IMR-90 (cell line): ENCODE measurements at regions not wholly inside any gene's neighbourhood (a gene's known extent, or its start where the extent isn't known, plus 50 kb on each side); places are given as distances from the start of the nearest gene placed in this dataset.

Experiments used
- ATAC-seq: fragments of 200-7000 bp; cut with Tn5 transposase; 2 replicates; pipeline ENCODE4 v1.9.1; 2020; ENCODE audit warnings: low read depth, mild to moderate bottlenecking, moderate library complexity
- BruUV-seq: library from RNA; stranded (reverse); fragments of 400-500 nt; replicated peaks from 2 replicates; lab custom pipeline; 2021; lab: Mats Ljungman, UMichigan
- CTCF ChIA-PET: fragments of 300-600 bp; formaldehyde crosslinking; extraction: SDS; loops from one replicate; lab custom pipeline; 2021; ENCODE audit warnings: antibody characterized with exemption; lab: Yijun Ruan, JAX
- POLR2A ChIA-PET: fragments of 300-600 bp; sonication (Branson Sonifier 250); formaldehyde crosslinking; loops from one replicate; lab custom pipeline; 2022; ENCODE audit warnings: antibody characterized with exemption; ENCODE audit not compliant: unreplicated experiment; lab: Charles Lee
- DNase-seq: peaks from one replicate; pipeline ENCODE4 v3.0.0; 2013
- H2AFZ ChIP-seq: replicated peaks from 2 replicates; pipeline ENCODE3; 2013; ENCODE audit warnings: low read length, mild to moderate bottlenecking; ENCODE audit not compliant: poor library complexity
- H2AK5ac ChIP-seq: 2 replicates; pipeline ENCODE4 v1.6.1; 2013; ENCODE audit warnings: low read depth, low read length, inconsistent platforms
- H2AK9ac ChIP-seq: replicated peaks from 2 replicates; pipeline ENCODE3; 2013; ENCODE audit warnings: mild to moderate bottlenecking, low read depth, low read length, moderate library complexity; ENCODE audit not compliant: poor library complexity
- H2BK120ac ChIP-seq: 2 replicates; pipeline ENCODE4 v1.6.1; 2013; ENCODE audit warnings: low read depth, low read length, inconsistent platforms
- H2BK15ac ChIP-seq: 3 replicates; pipeline ENCODE4 v1.6.1; 2013; ENCODE audit warnings: low read depth, low read length, inconsistent platforms
- H2BK20ac ChIP-seq: 2 replicates; pipeline ENCODE4 v1.6.1; 2013; ENCODE audit warnings: low read depth, mild to moderate bottlenecking, inconsistent platforms, low read length, moderate library complexity
- H2BK5ac ChIP-seq: 2 replicates; pipeline ENCODE4 v1.6.1; 2013; ENCODE audit warnings: mild to moderate bottlenecking, low read depth, low read length, inconsistent platforms; ENCODE audit not compliant: poor library complexity, severe bottlenecking
- H3K14ac ChIP-seq: replicated peaks from 2 replicates; pipeline ENCODE4 v1.6.1; 2013; ENCODE audit warnings: low read depth, low read length, inconsistent platforms
- H3K18ac ChIP-seq: 2 replicates; pipeline ENCODE4 v1.6.1; 2013; ENCODE audit warnings: low read depth, low read length, control low read depth
- H3K23ac ChIP-seq: 2 replicates; pipeline ENCODE4 v1.6.1; 2013; ENCODE audit warnings: low read depth, low read length, inconsistent platforms
- H3K27ac ChIP-seq: 2 replicates; pipeline ENCODE4 v1.5.1; 2013; ENCODE audit warnings: mild to moderate bottlenecking, control low read depth, low read length; ENCODE audit not compliant: insufficient read depth
- H3K27me3 ChIP-seq: 2 replicates; pipeline ENCODE4 v1.6.1; 2013; ENCODE audit warnings: low read length; ENCODE audit not compliant: control insufficient read depth, insufficient read depth
- H3K36me3 ChIP-seq: 2 replicates; pipeline ENCODE4 v1.6.1; 2013; ENCODE audit warnings: low read length, mixed read lengths; ENCODE audit not compliant: control insufficient read depth, insufficient read depth
- H3K4ac ChIP-seq: 2 replicates; pipeline ENCODE4 v1.6.1; 2013; ENCODE audit warnings: low read depth, low read length, inconsistent platforms
- H3K4me1 ChIP-seq: 2 replicates; pipeline ENCODE4 v1.6.1; 2013; ENCODE audit warnings: low read length, mixed read lengths; ENCODE audit not compliant: control insufficient read depth, insufficient read depth
- H3K4me2 ChIP-seq: 2 replicates; pipeline ENCODE4 v1.6.1; 2013; ENCODE audit warnings: low read depth, mild to moderate bottlenecking, control low read depth, low read length, moderate library complexity
- H3K4me3 ChIP-seq: 2 replicates; pipeline ENCODE4 v1.5.1; 2013; ENCODE audit warnings: low read depth, mild to moderate bottlenecking, control low read depth, low read length, moderate library complexity; ENCODE audit not compliant: insufficient read depth
- H3K56ac ChIP-seq: 2 replicates; pipeline ENCODE4 v1.6.1; 2013; ENCODE audit warnings: low read length, inconsistent platforms; ENCODE audit not compliant: insufficient read depth; ENCODE audit errors: extremely low read depth
- H3K79me1 ChIP-seq, 2 experiments: 2 replicates each; pipeline ENCODE4 v1.6.1; 2013; ENCODE audit warnings: low read length in 2 of 2, inconsistent platforms in 1 of 2, low read depth in 1 of 2
- H3K9ac ChIP-seq: 2 replicates; pipeline ENCODE4 v1.6.1; 2013; ENCODE audit warnings: low read depth, low read length, control low read depth
- H3K9me1 ChIP-seq: 2 replicates; pipeline ENCODE4 v1.6.1; 2013; ENCODE audit warnings: low read length, inconsistent platforms; ENCODE audit not compliant: insufficient read depth
- H3K9me3 ChIP-seq: 2 replicates; pipeline ENCODE4 v1.6.1; 2013; ENCODE audit warnings: low read length; ENCODE audit not compliant: control insufficient read depth, insufficient read depth
- H4K20me1 ChIP-seq: 2 replicates; pipeline ENCODE4 v1.6.1; 2013; ENCODE audit warnings: low read length, inconsistent platforms; ENCODE audit not compliant: insufficient read depth
- H4K5ac ChIP-seq: 2 replicates; pipeline ENCODE4 v1.6.1; 2013; ENCODE audit warnings: mild to moderate bottlenecking, low read depth, low read length, control low read depth
- H4K8ac ChIP-seq, 2 experiments: 2 replicates each; pipeline ENCODE4 v1.6.1; 2013; ENCODE audit warnings: low read depth in 2 of 2, low read length in 2 of 2, control low read depth in 1 of 2, inconsistent platforms in 1 of 2
- H4K91ac ChIP-seq: 2 replicates; pipeline ENCODE4 v1.6.1; 2013; ENCODE audit warnings: low read depth, low read length, inconsistent platforms; ENCODE audit not compliant: insufficient read depth
- BHLHE40 ChIP-seq: fragments of 150-350 bp; IDR thresholded peaks from 2 replicates; pipeline ENCODE4 v1.6.1; 2016; ENCODE audit warnings: mild to moderate bottlenecking, low read depth, low read length
- CEBPB ChIP-seq: IDR thresholded peaks from 2 replicates; pipeline ENCODE4 v1.6.1; 2012; ENCODE audit warnings: low read depth, low read length, improper control_type of control experiment
- CHD1 ChIP-seq: IDR thresholded peaks from 2 replicates; pipeline ENCODE4 v1.6.1; 2012; ENCODE audit warnings: low read depth, low read length, improper control_type of control experiment
- FOS ChIP-seq: fragments of 150-350 bp; IDR thresholded peaks from 2 replicates; pipeline ENCODE4 v1.6.1; 2016; ENCODE audit warnings: low read depth, low read length
- MAFK ChIP-seq: IDR thresholded peaks from 2 replicates; pipeline ENCODE4 v1.6.1; 2012; ENCODE audit warnings: low read depth, low read length, improper control_type of control experiment
- MAZ ChIP-seq: IDR thresholded peaks from 2 replicates; pipeline ENCODE4 v1.6.1; 2012; ENCODE audit warnings: low read depth, mild to moderate bottlenecking, low read length, improper control_type of control experiment, moderate library complexity, borderline replicate concordance
- MXI1 ChIP-seq: IDR thresholded peaks from 2 replicates; pipeline ENCODE4 v1.6.1; 2012; ENCODE audit warnings: low read depth, mild to moderate bottlenecking, low read length, moderate library complexity, borderline replicate concordance
- NFE2L2 ChIP-seq: fragments of 150-350 bp; IDR thresholded peaks from 2 replicates; pipeline ENCODE4 v1.6.1; 2016; ENCODE audit warnings: low read depth, mild to moderate bottlenecking, low read length
- POLR2A ChIP-seq: IDR thresholded peaks from 2 replicates; pipeline ENCODE4 v1.6.1; 2012; ENCODE audit warnings: mild to moderate bottlenecking, low read depth, low read length
- RAD21 ChIP-seq: IDR thresholded peaks from 2 replicates; pipeline ENCODE4 v1.6.1; 2012; ENCODE audit warnings: low read length, improper control_type of control experiment
- RCOR1 ChIP-seq: IDR thresholded peaks from 2 replicates; pipeline ENCODE4 v1.6.1; 2012; ENCODE audit warnings: mild to moderate bottlenecking, low read length, improper control_type of control experiment; ENCODE audit not compliant: insufficient replicate concordance
- RFX5 ChIP-seq: IDR thresholded peaks from 2 replicates; pipeline ENCODE4 v1.8.0; 2012; ENCODE audit warnings: low read depth, mild to moderate bottlenecking, low read length, moderate library complexity
- SMC3 ChIP-seq: fragments of 150-350 bp; IDR thresholded peaks from 2 replicates; pipeline ENCODE4 v1.6.1; 2016; ENCODE audit warnings: low read depth, mild to moderate bottlenecking, antibody characterized with exemption, low read length, moderate library complexity
- WGBS, 2 experiments: methylation state at CpG; one replicate each; pipeline versions ENCODE4 v1.1.5 to v1.1.7; 2013; ENCODE audit warnings: missing lambda C conversion rate in 2 of 2; ENCODE audit not compliant: insufficient read length in 1 of 2; ENCODE audit errors: extremely low coverage in 2 of 2; 5-methylcytosine and 5-hydroxymethylcytosine counted together
- dilution Hi-C: fragments of 300-500 bp; cut with HindIII; formaldehyde crosslinking; loops from one replicate; pipeline ENCODE4 v1.14.3; 2018; ENCODE audit warnings: low sequenced_read_pairs; ENCODE audit not compliant: unreplicated experiment
- in situ Hi-C: fragments of 300-500 bp; cut with MboI; formaldehyde crosslinking; loops from 3 replicates; pipeline ENCODE4 v1.14.3; 2019; ENCODE audit warnings: low sequenced_read_pairs, inconsistent platforms, mixed read lengths
- intact Hi-C: fragments of 100-400 bp; cut with micrococcal nuclease; formaldehyde crosslinking; loops from 2 replicates; pipeline ENCODE4 v1.10.0; 2022
- TF ChIP-seq, protein P1 (sequence below): conservative IDR thresholded peaks from 2 replicates; pipeline ENCODE4 v1.5.1; 2012; ENCODE audit warnings: mild to moderate bottlenecking, low read depth, low read length, improper control_type of control experiment
- TF ChIP-seq, protein P2 (sequence below): fragments of 150-350 bp; IDR thresholded peaks from 2 replicates; pipeline ENCODE4 v1.6.1; 2017; ENCODE audit warnings: mild to moderate bottlenecking, antibody characterized with exemption, low read length, low read depth
- TF ChIP-seq, protein P3 (sequence below): fragments of 150-350 bp; IDR thresholded peaks from 2 replicates; pipeline ENCODE4 v1.6.1; 2016; ENCODE audit warnings: low read depth, mild to moderate bottlenecking, low read length, moderate library complexity, borderline replicate concordance

DNA sequence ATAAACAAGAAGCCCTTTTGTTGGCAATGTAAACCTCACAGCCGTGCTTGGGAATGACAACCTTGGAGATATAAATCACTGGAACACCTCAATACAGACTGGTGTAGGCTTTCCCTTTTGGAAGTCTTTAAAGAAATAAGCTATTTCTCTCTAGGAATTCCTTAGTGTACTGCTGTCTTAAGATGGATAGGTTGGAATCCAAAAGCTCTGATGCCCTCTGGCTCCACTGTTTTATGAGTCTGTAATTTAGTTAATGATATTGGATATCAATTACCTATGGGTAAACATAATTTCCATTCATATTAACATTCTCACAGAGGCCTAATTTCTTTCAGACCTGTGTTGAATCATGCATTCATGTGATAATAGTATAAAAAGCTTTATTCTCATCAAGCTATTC lies 435.9 kb upstream of the MPDZ start:
- Histone ChIP-seq H3K27me3 (no peaks in the 10 kb centered on the region), H2AK9ac (no peak overlapping the region), H3K14ac (no peak overlapping the region), H3K4me3 (no peak overlapping the region), H3K27ac (no peak overlapping the region), H2AFZ (no peak overlapping the region), H3K4me2 (no peak overlapping the region), H3K36me3 (no peaks in the 10 kb centered on the region), H3K4ac (no peak overlapping the region), H2AK5ac (no peak overlapping the region), H3K18ac (no peak overlapping the region), H3K4me1 (peaks cover 13% of the 10 kb centered on the region), H4K8ac (no peak overlapping the region), H2BK15ac (no peak overlapping the region), H4K5ac (no peak overlapping the region), H3K79me1 (no peaks in the 10 kb centered on the region), H3K9ac (no peak overlapping the region), H3K9me3 (no peaks in the 10 kb centered on the region), H3K56ac (no peak overlapping the region), H2BK120ac (no peak overlapping the region), H2BK5ac (no peak overlapping the region), H3K23ac (no peak overlapping the region), H4K20me1 (no peaks in the 10 kb centered on the region), H3K9me1 (no peaks in the 10 kb centered on the region), H4K91ac (no peak overlapping the region), H2BK20ac (no peak overlapping the region)
- intact Hi-C loops (loop anchor here (5.0 kb wide), 1 partner anchor 607 kb away; no protein-coding TSS in a partner anchor), dilution Hi-C loops (no loop called here), in situ Hi-C loops (no loop called here)
- POLR2A ChIA-PET, result no interaction called here
- BruUV-seq, result no TSS peak
- CTCF ChIA-PET, result no interaction called here
- no CpG with 5 or more reads among the region's 1 CpG for WGBS, 2 experiments
- no peak for TF ChIP-seq MXI1
- no peak for TF ChIP-seq MAZ
- TF ChIP-seq, protein P1, sequence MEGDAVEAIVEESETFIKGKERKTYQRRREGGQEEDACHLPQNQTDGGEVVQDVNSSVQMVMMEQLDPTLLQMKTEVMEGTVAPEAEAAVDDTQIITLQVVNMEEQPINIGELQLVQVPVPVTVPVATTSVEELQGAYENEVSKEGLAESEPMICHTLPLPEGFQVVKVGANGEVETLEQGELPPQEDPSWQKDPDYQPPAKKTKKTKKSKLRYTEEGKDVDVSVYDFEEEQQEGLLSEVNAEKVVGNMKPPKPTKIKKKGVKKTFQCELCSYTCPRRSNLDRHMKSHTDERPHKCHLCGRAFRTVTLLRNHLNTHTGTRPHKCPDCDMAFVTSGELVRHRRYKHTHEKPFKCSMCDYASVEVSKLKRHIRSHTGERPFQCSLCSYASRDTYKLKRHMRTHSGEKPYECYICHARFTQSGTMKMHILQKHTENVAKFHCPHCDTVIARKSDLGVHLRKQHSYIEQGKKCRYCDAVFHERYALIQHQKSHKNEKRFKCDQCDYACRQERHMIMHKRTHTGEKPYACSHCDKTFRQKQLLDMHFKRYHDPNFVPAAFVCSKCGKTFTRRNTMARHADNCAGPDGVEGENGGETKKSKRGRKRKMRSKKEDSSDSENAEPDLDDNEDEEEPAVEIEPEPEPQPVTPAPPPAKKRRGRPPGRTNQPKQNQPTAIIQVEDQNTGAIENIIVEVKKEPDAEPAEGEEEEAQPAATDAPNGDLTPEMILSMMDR, result no peak
- no peak for TF ChIP-seq BHLHE40
- no peak for TF ChIP-seq RFX5
- TF ChIP-seq MAFK, result no peak
- TF ChIP-seq NFE2L2, result no peak
- TF ChIP-seq RCOR1, result no peak
- no peak for TF ChIP-seq FOS
- TF ChIP-seq CEBPB, result no peak
- no peak for TF ChIP-seq SMC3
- TF ChIP-seq, protein P2, sequence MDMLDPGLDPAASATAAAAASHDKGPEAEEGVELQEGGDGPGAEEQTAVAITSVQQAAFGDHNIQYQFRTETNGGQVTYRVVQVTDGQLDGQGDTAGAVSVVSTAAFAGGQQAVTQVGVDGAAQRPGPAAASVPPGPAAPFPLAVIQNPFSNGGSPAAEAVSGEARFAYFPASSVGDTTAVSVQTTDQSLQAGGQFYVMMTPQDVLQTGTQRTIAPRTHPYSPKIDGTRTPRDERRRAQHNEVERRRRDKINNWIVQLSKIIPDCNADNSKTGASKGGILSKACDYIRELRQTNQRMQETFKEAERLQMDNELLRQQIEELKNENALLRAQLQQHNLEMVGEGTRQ, result no peak
- TF ChIP-seq CHD1, result no peak
- TF ChIP-seq POLR2A, result no peak
- TF ChIP-seq, protein P3, sequence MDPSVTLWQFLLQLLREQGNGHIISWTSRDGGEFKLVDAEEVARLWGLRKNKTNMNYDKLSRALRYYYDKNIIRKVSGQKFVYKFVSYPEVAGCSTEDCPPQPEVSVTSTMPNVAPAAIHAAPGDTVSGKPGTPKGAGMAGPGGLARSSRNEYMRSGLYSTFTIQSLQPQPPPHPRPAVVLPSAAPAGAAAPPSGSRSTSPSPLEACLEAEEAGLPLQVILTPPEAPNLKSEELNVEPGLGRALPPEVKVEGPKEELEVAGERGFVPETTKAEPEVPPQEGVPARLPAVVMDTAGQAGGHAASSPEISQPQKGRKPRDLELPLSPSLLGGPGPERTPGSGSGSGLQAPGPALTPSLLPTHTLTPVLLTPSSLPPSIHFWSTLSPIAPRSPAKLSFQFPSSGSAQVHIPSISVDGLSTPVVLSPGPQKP, result no peak
- no peak for TF ChIP-seq RAD21
- DNase-seq (no peak), ATAC-seq (no peak)
